ENCODE measurements at regions not wholly inside any gene's neighbourhood (a gene's known extent, or its start where the extent isn't known, plus 50 kb on each side); places are given as distances from the start of the nearest gene placed in this dataset.

DNA sequence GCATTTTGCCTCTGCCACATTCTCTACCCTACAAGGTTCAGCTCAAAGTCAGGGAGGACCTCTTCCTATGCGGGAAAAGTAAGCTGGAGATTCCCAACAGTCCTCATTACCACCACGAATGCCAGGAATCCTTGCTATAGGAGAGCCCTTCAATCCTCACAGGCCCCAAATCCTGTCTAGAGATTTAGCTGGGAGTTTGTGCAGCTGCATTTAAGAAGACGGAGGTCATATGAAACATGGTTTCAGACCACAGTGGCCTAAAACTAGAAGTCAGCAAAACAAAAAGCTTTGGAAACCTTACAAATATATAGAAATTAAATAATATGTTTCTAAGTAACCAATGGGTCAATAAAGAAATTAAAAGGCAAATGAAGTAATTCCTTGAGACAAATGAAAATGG lies 415.3 kb upstream of the SETBP1 start:
- ATAC-seq (no peak), DNase-seq (ENCODE audit: low spot score) (no peak)
- peaks cover 30% of the 10 kb centered on the region for H3K9me3 Mint-ChIP-seq
- no peak overlapping the region for H3K4me3 Mint-ChIP-seq
- POLR2A ChIA-PET = no interaction called here
- H3K36me3 Mint-ChIP-seq = peaks cover 24% of the 10 kb centered on the region
- no peaks in the 10 kb centered on the region for H3K27me3 Mint-ChIP-seq (ENCODE audit: low read depth)
- TF ChIP-seq, protein P1, sequence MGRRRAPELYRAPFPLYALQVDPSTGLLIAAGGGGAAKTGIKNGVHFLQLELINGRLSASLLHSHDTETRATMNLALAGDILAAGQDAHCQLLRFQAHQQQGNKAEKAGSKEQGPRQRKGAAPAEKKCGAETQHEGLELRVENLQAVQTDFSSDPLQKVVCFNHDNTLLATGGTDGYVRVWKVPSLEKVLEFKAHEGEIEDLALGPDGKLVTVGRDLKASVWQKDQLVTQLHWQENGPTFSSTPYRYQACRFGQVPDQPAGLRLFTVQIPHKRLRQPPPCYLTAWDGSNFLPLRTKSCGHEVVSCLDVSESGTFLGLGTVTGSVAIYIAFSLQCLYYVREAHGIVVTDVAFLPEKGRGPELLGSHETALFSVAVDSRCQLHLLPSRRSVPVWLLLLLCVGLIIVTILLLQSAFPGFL (CRISPR knock-in tag; IDR thresholded peaks at IDR 0.05; ENCODE audit: borderline replicate concordance) = no peak
- TF ChIP-seq ESRRA (CRISPR knock-in tag; IDR thresholded peaks at IDR 0.05; ENCODE audit: borderline replicate concordance) (no peak), IRF2 (CRISPR knock-in tag; IDR thresholded peaks at IDR 0.05; ENCODE audit: borderline replicate concordance, low read depth) (no peak), ZNF396 (CRISPR knock-in tag; IDR thresholded peaks at IDR 0.05; ENCODE audit: borderline replicate concordance) (no peak)
- TF ChIP-seq, protein P2, sequence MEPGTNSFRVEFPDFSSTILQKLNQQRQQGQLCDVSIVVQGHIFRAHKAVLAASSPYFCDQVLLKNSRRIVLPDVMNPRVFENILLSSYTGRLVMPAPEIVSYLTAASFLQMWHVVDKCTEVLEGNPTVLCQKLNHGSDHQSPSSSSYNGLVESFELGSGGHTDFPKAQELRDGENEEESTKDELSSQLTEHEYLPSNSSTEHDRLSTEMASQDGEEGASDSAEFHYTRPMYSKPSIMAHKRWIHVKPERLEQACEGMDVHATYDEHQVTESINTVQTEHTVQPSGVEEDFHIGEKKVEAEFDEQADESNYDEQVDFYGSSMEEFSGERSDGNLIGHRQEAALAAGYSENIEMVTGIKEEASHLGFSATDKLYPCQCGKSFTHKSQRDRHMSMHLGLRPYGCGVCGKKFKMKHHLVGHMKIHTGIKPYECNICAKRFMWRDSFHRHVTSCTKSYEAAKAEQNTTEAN (CRISPR knock-in tag; IDR thresholded peaks at IDR 0.05) = no peak
- no peak overlapping the region for H3K27ac Mint-ChIP-seq
- H3K4me1 Mint-ChIP-seq = no peaks in the 10 kb centered on the region
- CTCF ChIA-PET = no interaction called here

DNA sequence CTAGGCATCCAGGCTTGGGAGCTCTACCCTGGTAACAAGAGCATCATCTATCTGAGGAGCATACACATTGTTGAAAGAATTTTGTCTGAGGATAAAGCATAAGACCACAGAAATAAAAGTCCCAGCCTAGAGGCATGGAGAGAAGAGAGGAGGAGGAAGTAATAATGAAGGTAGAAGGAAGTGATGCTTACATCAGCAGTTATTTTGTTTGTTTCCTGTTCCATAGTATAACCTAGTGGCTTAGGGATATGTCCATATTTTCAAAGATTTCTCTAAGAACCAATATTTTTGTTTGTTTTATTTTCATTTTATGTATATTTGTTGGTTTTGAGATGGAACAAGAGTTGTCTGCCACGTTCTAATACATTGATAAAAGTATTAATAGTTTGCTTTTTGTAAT lies 407.4 kb upstream of the SETBP1 start:
- Mint-ChIP-seq H3K4me3 (no peak overlapping the region), H3K9me3 (no peaks in the 10 kb centered on the region), H3K27ac (no peak overlapping the region), H3K36me3 (no peaks in the 10 kb centered on the region), H3K27me3 (ENCODE audit: low read depth) (no peaks in the 10 kb centered on the region), H3K4me1 (no peaks in the 10 kb centered on the region)
- POLR2A ChIA-PET = no interaction called here
- TF ChIP-seq, protein P3, sequence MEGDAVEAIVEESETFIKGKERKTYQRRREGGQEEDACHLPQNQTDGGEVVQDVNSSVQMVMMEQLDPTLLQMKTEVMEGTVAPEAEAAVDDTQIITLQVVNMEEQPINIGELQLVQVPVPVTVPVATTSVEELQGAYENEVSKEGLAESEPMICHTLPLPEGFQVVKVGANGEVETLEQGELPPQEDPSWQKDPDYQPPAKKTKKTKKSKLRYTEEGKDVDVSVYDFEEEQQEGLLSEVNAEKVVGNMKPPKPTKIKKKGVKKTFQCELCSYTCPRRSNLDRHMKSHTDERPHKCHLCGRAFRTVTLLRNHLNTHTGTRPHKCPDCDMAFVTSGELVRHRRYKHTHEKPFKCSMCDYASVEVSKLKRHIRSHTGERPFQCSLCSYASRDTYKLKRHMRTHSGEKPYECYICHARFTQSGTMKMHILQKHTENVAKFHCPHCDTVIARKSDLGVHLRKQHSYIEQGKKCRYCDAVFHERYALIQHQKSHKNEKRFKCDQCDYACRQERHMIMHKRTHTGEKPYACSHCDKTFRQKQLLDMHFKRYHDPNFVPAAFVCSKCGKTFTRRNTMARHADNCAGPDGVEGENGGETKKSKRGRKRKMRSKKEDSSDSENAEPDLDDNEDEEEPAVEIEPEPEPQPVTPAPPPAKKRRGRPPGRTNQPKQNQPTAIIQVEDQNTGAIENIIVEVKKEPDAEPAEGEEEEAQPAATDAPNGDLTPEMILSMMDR (IDR thresholded peaks at IDR 0.05) = no peak
- TF ChIP-seq OVOL2 (CRISPR knock-in tag; IDR thresholded peaks at IDR 0.05; ENCODE audit: borderline replicate concordance) (no peak), PRRX2 (CRISPR knock-in tag; IDR thresholded peaks at IDR 0.05) (no peak)
- ATAC-seq (no peak), DNase-seq (ENCODE audit: low spot score) (no peak)
- CTCF ChIA-PET = no interaction called here

GRCh38 chr18:44280479-44280878 lies 400.2 kb upstream of the SETBP1 start:
- ATAC-seq (no peak), DNase-seq (ENCODE audit: low spot score) (no peak)
- Mint-ChIP-seq H3K4me1 (no peaks in the 10 kb centered on the region), H3K36me3 (no peaks in the 10 kb centered on the region), H3K27ac (no peak overlapping the region), H3K4me3 (no peak overlapping the region), H3K27me3 (ENCODE audit: low read depth) (no peaks in the 10 kb centered on the region), H3K9me3 (no peaks in the 10 kb centered on the region)
- CTCF ChIA-PET = no interaction called here
- POLR2A ChIA-PET = no interaction called here
- TF ChIP-seq HMGXB4 (CRISPR knock-in tag; IDR thresholded peaks at IDR 0.05) (no peak), ZNF425 (CRISPR knock-in tag; conservative IDR thresholded peaks at IDR 0.05) (no peak), ZBTB21 (CRISPR knock-in tag; IDR thresholded peaks at IDR 0.05; ENCODE audit: borderline replicate concordance) (no peak), TEAD1 (CRISPR knock-in tag; IDR thresholded peaks at IDR 0.05) (no peak), FOXJ3 (CRISPR knock-in tag; IDR thresholded peaks at IDR 0.05; ENCODE audit: borderline replicate concordance) (no peak), IRF2 (CRISPR knock-in tag; IDR thresholded peaks at IDR 0.05; ENCODE audit: borderline replicate concordance, low read depth) (no peak), GTF2I (CRISPR knock-in tag; conservative IDR thresholded peaks at IDR 0.05) (no peak), TP53 (CRISPR knock-in tag; IDR thresholded peaks at IDR 0.05) (no peak), ATF6 (CRISPR knock-in tag; IDR thresholded peaks at IDR 0.05) (no peak), ATF3 (CRISPR knock-in tag; conservative IDR thresholded peaks at IDR 0.05) (no peak), MYBL2 (CRISPR knock-in tag; IDR thresholded peaks at IDR 0.05) (no peak)
- TF ChIP-seq, protein P4, sequence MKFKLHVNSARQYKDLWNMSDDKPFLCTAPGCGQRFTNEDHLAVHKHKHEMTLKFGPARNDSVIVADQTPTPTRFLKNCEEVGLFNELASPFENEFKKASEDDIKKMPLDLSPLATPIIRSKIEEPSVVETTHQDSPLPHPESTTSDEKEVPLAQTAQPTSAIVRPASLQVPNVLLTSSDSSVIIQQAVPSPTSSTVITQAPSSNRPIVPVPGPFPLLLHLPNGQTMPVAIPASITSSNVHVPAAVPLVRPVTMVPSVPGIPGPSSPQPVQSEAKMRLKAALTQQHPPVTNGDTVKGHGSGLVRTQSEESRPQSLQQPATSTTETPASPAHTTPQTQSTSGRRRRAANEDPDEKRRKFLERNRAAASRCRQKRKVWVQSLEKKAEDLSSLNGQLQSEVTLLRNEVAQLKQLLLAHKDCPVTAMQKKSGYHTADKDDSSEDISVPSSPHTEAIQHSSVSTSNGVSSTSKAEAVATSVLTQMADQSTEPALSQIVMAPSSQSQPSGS (CRISPR knock-in tag; IDR thresholded peaks at IDR 0.05; ENCODE audit: borderline replicate concordance, low read depth) = no peak
